GM23338 (cell line): ENCODE measurements at regions not wholly inside any gene's neighbourhood (a gene's known extent, or its start where the extent isn't known, plus 50 kb on each side); places are given as distances from the start of the nearest gene placed in this dataset.

ENCODE experiments used
- ATAC-seq: fragments of 200-7000 bp; cut with Tn5 transposase; 3 replicates; pipeline ENCODE4 v1.9.1; 2020
- DNase-seq: peaks from one replicate; pipeline ENCODE4 v3.0.0-alpha.2; 2015; ENCODE audit warnings: low spot score
- H2AFZ ChIP-seq: fragments of 200-600 bp; sonication (generic); 2 replicates; pipeline ENCODE4 v1.8.0; 2016; ENCODE audit warnings: antibody characterized with exemption, mild to moderate bottlenecking, moderate library complexity
- H3F3A ChIP-seq: fragments of 200-600 bp; sonication (generic); replicated peaks from 2 replicates; pipeline ENCODE4 v1.8.0; 2017; ENCODE audit warnings: antibody characterized with exemption, mixed run types, low read depth
- H3K27ac ChIP-seq: fragments of 200-600 bp; sonication (generic); 2 replicates; pipeline ENCODE4 v1.6.1; 2016; ENCODE audit warnings: low read depth
- H3K27me3 ChIP-seq: fragments of 200-600 bp; sonication (generic); 2 replicates; pipeline ENCODE4 v1.8.0; 2016; ENCODE audit warnings: mild to moderate bottlenecking, mixed run types, moderate library complexity; ENCODE audit not compliant: insufficient read depth
- H3K36me3 ChIP-seq: fragments of 200-600 bp; sonication (generic); 2 replicates; pipeline ENCODE4 v1.8.0; 2016; ENCODE audit warnings: mild to moderate bottlenecking; ENCODE audit not compliant: insufficient read depth
- H3K4me1 ChIP-seq: fragments of 200-600 bp; sonication (generic); 2 replicates; pipeline ENCODE4 v1.8.0; 2016; ENCODE audit warnings: mild to moderate bottlenecking, moderate library complexity; ENCODE audit not compliant: insufficient read depth
- H3K4me2 ChIP-seq: fragments of 200-600 bp; sonication (generic); 2 replicates; pipeline ENCODE4 v1.7.1; 2017; ENCODE audit warnings: mixed run types
- H3K4me3 ChIP-seq: fragments of 200-600 bp; sonication (generic); 2 replicates; pipeline ENCODE4 v1.6.1; 2016; ENCODE audit warnings: mixed run types
- H3K79me2 ChIP-seq: fragments of 200-600 bp; sonication (generic); replicated peaks from 2 replicates; pipeline ENCODE4 v1.8.0; 2017; ENCODE audit warnings: mild to moderate bottlenecking; ENCODE audit not compliant: insufficient read depth
- H3K9me2 ChIP-seq: fragments of 200-600 bp; sonication (generic); 2 replicates; pipeline ENCODE4 v1.8.0; 2017; ENCODE audit not compliant: insufficient read depth
- H4K20me1 ChIP-seq: fragments of 200-600 bp; sonication (generic); replicated peaks from 2 replicates; pipeline ENCODE4 v1.8.0; 2017; ENCODE audit warnings: mild to moderate bottlenecking; ENCODE audit not compliant: insufficient read depth
- H3K27ac Mint-ChIP-seq: 2 replicates; pipeline ENCODE4 v1.8.0; 2020; ENCODE audit warnings: inconsistent platforms, mild to moderate bottlenecking, moderate library complexity, mixed read lengths
- H3K27me3 Mint-ChIP-seq: 3 replicates; pipeline ENCODE4 v1.8.0; 2022; ENCODE audit warnings: low read depth, mild to moderate bottlenecking, moderate library complexity, mixed read lengths, inconsistent platforms; ENCODE audit not compliant: insufficient read depth, poor library complexity
- H3K36me3 Mint-ChIP-seq: 3 replicates; pipeline ENCODE4 v1.8.0; 2021; ENCODE audit warnings: low read depth, mild to moderate bottlenecking, inconsistent platforms, moderate library complexity, mixed read lengths
- H3K4me1 Mint-ChIP-seq: 3 replicates; pipeline ENCODE4 v1.8.0; 2020; ENCODE audit warnings: mild to moderate bottlenecking, inconsistent platforms, mixed read lengths
- H3K4me3 Mint-ChIP-seq: 3 replicates; pipeline ENCODE4 v1.8.0; 2021; ENCODE audit warnings: moderate library complexity, mild to moderate bottlenecking, inconsistent platforms, mixed read lengths
- H3K9me3 Mint-ChIP-seq: 3 replicates; pipeline ENCODE4 v1.8.0; 2020; ENCODE audit warnings: moderate library complexity, mild to moderate bottlenecking, inconsistent platforms, mixed read lengths
- EZH2phosphoT487 ChIP-seq: fragments of 200-600 bp; sonication (generic); IDR thresholded peaks from one replicate; pipeline ENCODE4 v1.8.1; 2018; ENCODE audit warnings: antibody characterized with exemption; ENCODE audit not compliant: unreplicated experiment
- JUNB ChIP-seq: IDR thresholded peaks from one replicate; pipeline ENCODE4 v1.6.1; 2016; ENCODE audit warnings: antibody characterized with exemption; ENCODE audit not compliant: unreplicated experiment
- POLR2AphosphoS5 ChIP-seq: IDR thresholded peaks from 2 replicates; pipeline ENCODE4 v1.6.1; 2016; ENCODE audit warnings: antibody characterized with exemption, low read depth
- STAT1 ChIP-seq: IDR thresholded peaks from one replicate; pipeline ENCODE4 v1.6.1; 2016; ENCODE audit warnings: antibody characterized with exemption; ENCODE audit not compliant: unreplicated experiment
- ZNF114 ChIP-seq: fragments of 250-450 bp; sonication (Bioruptor Pico); IDR thresholded peaks from 2 replicates; pipeline ENCODE4 v1.5.0; 2020; ENCODE audit warnings: mild to moderate bottlenecking, moderate library complexity
- ZNF331 ChIP-seq: fragments of 250-450 bp; sonication (Bioruptor Pico); IDR thresholded peaks from 2 replicates; pipeline ENCODE4 v1.5.0; 2020; ENCODE audit warnings: low read depth, mild to moderate bottlenecking, moderate library complexity
- TF ChIP-seq, protein P1 (sequence below), 2 experiments: fragments of 200-600 bp in 1 of 2; sonication (generic) in 1 of 2; conservative IDR thresholded peaks; 2 replicates each; pipeline versions ENCODE4 v1.5.1 to v1.6.1; 2016 to 2017; ENCODE audit warnings: antibody characterized with exemption in 2 of 2, low read depth in 2 of 2, mild to moderate bottlenecking in 2 of 2, moderate library complexity in 1 of 2
- TF ChIP-seq, protein P2 (sequence below): IDR thresholded peaks from 2 replicates; pipeline ENCODE4 v1.6.1; 2016; ENCODE audit warnings: antibody characterized with exemption
- TF ChIP-seq, protein P3 (sequence below): IDR thresholded peaks from one replicate; pipeline ENCODE4 v1.6.1; 2018; ENCODE audit warnings: antibody characterized with exemption; ENCODE audit not compliant: unreplicated experiment

DNA sequence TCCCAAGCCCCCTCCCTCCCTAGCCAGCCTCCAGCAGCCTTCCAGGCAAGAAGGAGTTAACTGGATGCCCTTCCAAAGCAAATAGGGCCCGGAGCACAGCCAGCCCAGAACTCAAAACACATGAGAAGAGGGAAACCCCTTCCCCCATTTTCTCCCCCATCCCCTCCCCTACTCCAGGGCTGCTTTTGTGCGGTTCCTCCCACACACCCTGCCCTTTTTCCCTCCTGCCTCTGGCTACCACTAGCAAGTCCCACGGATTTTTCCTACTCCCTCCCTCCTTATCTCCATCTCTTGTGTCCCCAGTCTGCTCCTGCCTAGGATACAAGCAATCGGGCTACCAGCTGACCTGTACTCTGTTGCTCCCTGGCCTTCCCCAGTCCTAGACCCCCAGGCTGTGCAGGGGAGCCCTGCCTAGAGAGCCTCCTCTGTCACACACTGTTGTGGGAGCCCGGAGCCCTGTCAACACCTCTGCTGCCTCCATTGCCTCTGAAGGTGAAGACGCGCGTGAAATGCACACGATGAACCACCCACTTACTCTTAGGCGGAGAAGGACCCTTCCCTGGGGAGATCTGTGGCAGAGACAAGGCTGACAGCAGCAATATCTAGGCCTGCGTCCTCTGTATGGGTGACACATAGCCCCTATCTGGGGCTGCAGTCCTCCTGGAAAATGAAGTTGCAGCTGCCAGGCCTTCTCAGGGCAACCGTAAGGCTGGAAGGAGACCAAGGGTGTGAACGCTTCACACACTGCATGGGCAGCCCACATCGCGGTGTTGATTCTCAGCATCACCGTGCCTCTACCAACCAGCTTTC is 282.8 kb downstream of the MN1 start (continued):
- TF ChIP-seq EZH2phosphoT487 (no peak), POLR2AphosphoS5 (no peak), ZNF331 (CRISPR knock-in tag) (no peak)
- TF ChIP-seq, protein P1, sequence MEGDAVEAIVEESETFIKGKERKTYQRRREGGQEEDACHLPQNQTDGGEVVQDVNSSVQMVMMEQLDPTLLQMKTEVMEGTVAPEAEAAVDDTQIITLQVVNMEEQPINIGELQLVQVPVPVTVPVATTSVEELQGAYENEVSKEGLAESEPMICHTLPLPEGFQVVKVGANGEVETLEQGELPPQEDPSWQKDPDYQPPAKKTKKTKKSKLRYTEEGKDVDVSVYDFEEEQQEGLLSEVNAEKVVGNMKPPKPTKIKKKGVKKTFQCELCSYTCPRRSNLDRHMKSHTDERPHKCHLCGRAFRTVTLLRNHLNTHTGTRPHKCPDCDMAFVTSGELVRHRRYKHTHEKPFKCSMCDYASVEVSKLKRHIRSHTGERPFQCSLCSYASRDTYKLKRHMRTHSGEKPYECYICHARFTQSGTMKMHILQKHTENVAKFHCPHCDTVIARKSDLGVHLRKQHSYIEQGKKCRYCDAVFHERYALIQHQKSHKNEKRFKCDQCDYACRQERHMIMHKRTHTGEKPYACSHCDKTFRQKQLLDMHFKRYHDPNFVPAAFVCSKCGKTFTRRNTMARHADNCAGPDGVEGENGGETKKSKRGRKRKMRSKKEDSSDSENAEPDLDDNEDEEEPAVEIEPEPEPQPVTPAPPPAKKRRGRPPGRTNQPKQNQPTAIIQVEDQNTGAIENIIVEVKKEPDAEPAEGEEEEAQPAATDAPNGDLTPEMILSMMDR (conservative IDR thresholded peaks at IDR 0.05; ENCODE audit: low read depth in 2 of 2): no peak
- TF ChIP-seq, protein P2, sequence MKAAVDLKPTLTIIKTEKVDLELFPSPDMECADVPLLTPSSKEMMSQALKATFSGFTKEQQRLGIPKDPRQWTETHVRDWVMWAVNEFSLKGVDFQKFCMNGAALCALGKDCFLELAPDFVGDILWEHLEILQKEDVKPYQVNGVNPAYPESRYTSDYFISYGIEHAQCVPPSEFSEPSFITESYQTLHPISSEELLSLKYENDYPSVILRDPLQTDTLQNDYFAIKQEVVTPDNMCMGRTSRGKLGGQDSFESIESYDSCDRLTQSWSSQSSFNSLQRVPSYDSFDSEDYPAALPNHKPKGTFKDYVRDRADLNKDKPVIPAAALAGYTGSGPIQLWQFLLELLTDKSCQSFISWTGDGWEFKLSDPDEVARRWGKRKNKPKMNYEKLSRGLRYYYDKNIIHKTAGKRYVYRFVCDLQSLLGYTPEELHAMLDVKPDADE: no peak

DNA sequence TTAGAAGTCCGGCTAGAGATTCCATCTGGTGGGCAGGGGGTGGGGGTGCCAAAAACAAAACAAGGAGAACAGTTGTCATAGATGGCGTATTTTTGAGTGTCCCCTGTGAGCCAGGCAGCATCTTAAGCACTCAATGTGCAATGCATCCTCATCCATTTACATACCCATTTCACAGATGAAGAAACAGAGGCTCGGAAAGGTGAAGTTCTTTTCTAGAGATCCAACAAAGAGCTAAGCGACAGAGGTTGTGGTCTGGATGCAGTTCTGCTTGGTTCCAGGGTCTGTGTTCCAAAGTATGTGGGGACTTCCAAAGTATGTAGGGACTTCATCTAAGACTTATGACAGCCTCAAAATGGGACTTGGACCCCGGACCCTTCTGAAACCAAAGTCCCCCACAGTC is 277.8 kb downstream of the MN1 start:
- H3K4me3 Mint-ChIP-seq: no peak overlapping the region
- H3K9me2 ChIP-seq: no peaks in the 10 kb centered on the region
- no peak overlapping the region for H3K27ac Mint-ChIP-seq
- H3K9me3 Mint-ChIP-seq: no peaks in the 10 kb centered on the region
- H3K27me3 ChIP-seq: no peaks in the 10 kb centered on the region
- no peaks in the 10 kb centered on the region for H3F3A ChIP-seq
- ATAC-seq (no peak), DNase-seq (no peak)
- no peaks in the 10 kb centered on the region for H4K20me1 ChIP-seq
- no peak overlapping the region for H2AFZ ChIP-seq
- H3K36me3 ChIP-seq: no peaks in the 10 kb centered on the region
- H3K36me3 Mint-ChIP-seq: no peaks in the 10 kb centered on the region
- peaks cover 5% of the 10 kb centered on the region for H3K4me1 Mint-ChIP-seq
- TF ChIP-seq ZNF331 (CRISPR knock-in tag) (no peak), JUNB (no peak)
- TF ChIP-seq, protein P2: no peak
- H3K4me1 ChIP-seq: no peaks in the 10 kb centered on the region
- H3K4me3 ChIP-seq: no peak overlapping the region
- H3K4me2 ChIP-seq: no peak overlapping the region
- H3K27ac ChIP-seq: no peak overlapping the region
- no peaks in the 10 kb centered on the region for H3K79me2 ChIP-seq
- peaks cover 6% of the 10 kb centered on the region for H3K27me3 Mint-ChIP-seq

DNA sequence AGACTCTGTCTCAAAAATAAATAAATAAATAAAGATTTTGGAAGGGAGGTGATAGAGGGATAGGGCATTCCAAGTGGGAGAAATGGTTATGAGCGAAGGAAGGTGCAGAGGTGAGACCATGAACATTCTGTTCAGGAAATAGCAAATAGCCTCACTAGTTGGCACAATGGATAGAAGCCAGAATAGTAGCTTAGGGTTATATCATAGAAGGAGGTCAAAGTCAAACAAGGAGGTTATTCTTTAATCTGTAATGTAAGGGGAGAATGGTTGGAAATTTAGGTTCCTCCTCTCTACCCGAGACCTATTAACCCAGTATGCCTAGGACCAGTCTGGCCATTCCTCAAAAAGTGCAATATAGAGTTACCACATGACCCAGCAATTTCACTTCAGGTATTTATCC is 275.8 kb downstream of the MN1 start:
- no peak overlapping the region for H2AFZ ChIP-seq
- H3K4me3 ChIP-seq: no peak overlapping the region
- no peaks in the 10 kb centered on the region for H3K27me3 ChIP-seq
- no peak overlapping the region for H3K4me2 ChIP-seq
- ATAC-seq (no peak), DNase-seq (no peak)
- no peak overlapping the region for H3K4me3 Mint-ChIP-seq
- H3K4me1 Mint-ChIP-seq: no peaks in the 10 kb centered on the region; the same call in 2 of the 3 replicates
- H3K4me1 ChIP-seq: no peaks in the 10 kb centered on the region
- no peaks in the 10 kb centered on the region for H3F3A ChIP-seq
- H4K20me1 ChIP-seq: no peaks in the 10 kb centered on the region
- no peaks in the 10 kb centered on the region for H3K9me3 Mint-ChIP-seq
- no peaks in the 10 kb centered on the region for H3K9me2 ChIP-seq
- no peaks in the 10 kb centered on the region; the same call in 1 of the 2 replicates for H3K36me3 ChIP-seq
- H3K27ac Mint-ChIP-seq: no peak overlapping the region
- no peaks in the 10 kb centered on the region for H3K79me2 ChIP-seq
- H3K27ac ChIP-seq: no peak overlapping the region
- no peaks in the 10 kb centered on the region; the same call in 2 of the 3 replicates for H3K36me3 Mint-ChIP-seq
- peaks cover 7% of the 10 kb centered on the region for H3K27me3 Mint-ChIP-seq
- TF ChIP-seq STAT1 (no peak), ZNF331 (CRISPR knock-in tag) (no peak), POLR2AphosphoS5 (no peak), ZNF114 (no peak)
- TF ChIP-seq, protein P2: no peak
- TF ChIP-seq, protein P1 (conservative IDR thresholded peaks at IDR 0.05; ENCODE audit: low read depth in 2 of 2): no peak
- TF ChIP-seq, protein P3, sequence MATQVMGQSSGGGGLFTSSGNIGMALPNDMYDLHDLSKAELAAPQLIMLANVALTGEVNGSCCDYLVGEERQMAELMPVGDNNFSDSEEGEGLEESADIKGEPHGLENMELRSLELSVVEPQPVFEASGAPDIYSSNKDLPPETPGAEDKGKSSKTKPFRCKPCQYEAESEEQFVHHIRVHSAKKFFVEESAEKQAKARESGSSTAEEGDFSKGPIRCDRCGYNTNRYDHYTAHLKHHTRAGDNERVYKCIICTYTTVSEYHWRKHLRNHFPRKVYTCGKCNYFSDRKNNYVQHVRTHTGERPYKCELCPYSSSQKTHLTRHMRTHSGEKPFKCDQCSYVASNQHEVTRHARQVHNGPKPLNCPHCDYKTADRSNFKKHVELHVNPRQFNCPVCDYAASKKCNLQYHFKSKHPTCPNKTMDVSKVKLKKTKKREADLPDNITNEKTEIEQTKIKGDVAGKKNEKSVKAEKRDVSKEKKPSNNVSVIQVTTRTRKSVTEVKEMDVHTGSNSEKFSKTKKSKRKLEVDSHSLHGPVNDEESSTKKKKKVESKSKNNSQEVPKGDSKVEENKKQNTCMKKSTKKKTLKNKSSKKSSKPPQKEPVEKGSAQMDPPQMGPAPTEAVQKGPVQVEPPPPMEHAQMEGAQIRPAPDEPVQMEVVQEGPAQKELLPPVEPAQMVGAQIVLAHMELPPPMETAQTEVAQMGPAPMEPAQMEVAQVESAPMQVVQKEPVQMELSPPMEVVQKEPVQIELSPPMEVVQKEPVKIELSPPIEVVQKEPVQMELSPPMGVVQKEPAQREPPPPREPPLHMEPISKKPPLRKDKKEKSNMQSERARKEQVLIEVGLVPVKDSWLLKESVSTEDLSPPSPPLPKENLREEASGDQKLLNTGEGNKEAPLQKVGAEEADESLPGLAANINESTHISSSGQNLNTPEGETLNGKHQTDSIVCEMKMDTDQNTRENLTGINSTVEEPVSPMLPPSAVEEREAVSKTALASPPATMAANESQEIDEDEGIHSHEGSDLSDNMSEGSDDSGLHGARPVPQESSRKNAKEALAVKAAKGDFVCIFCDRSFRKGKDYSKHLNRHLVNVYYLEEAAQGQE: no peak
